ENCODE measurements at regions not wholly inside any gene's neighbourhood (a gene's known extent, or its start where the extent isn't known, plus 50 kb on each side); places are given as distances from the start of the nearest gene placed in this dataset.

GRCh38 chr14:71680736-71681387 lies 251.4 kb upstream of the RGS6 start:
- in situ Hi-C loops (cut with HindIII; ENCODE audit: low sequenced_read_pairs): no loop called here
- no peak for TF ChIP-seq CTCF (IDR thresholded peaks at IDR 0.05; ENCODE audit: low read depth, low read length)
- no peak for DNase-seq (ENCODE audit: low read depth, low spot score)
- no peak overlapping the region for H3K4me3 ChIP-seq (ENCODE audit: low read depth, low read length)

GRCh38 chr14:71682337-71682736 lies 249.9 kb upstream of the RGS6 start:
- TF ChIP-seq CTCF (IDR thresholded peaks at IDR 0.05; ENCODE audit: low read depth, low read length): no peak
- no peak overlapping the region for H3K4me3 ChIP-seq (ENCODE audit: low read depth, low read length)
- in situ Hi-C loops (cut with HindIII; ENCODE audit: low sequenced_read_pairs): no loop called here
- no peak for DNase-seq (ENCODE audit: low read depth, low spot score)

- TF ChIP-seq CTCF (IDR thresholded peaks at IDR 0.05; ENCODE audit: low read depth, low read length): no peak
- no peak overlapping the region for H3K4me3 ChIP-seq (ENCODE audit: low read depth, low read length)
- DNase-seq (ENCODE audit: low read depth, low spot score): no peak
- in situ Hi-C loops (cut with HindIII; ENCODE audit: low sequenced_read_pairs): no loop called here
Measured at GRCh38 chr14:71684323-71684722, 247.9 kb upstream of the RGS6 start.

GRCh38 chr14:71686677-71687076 lies 245.6 kb upstream of the RGS6 start:
- H3K4me3 ChIP-seq (ENCODE audit: low read depth, low read length): no peak overlapping the region
- in situ Hi-C loops (cut with HindIII; ENCODE audit: low sequenced_read_pairs): no loop called here
- TF ChIP-seq CTCF (IDR thresholded peaks at IDR 0.05; ENCODE audit: low read depth, low read length): no peak
- DNase-seq (ENCODE audit: low read depth, low spot score): no peak

GRCh38 chr14:71687166-71687831 lies 244.9 kb upstream of the RGS6 start:
- no peak for TF ChIP-seq CTCF (IDR thresholded peaks at IDR 0.05; ENCODE audit: low read depth, low read length)
- in situ Hi-C loops (cut with HindIII; ENCODE audit: low sequenced_read_pairs): no loop called here
- H3K4me3 ChIP-seq (ENCODE audit: low read depth, low read length): no peak overlapping the region
- DNase-seq (ENCODE audit: low read depth, low spot score): no peak

- TF ChIP-seq CTCF (IDR thresholded peaks at IDR 0.05; ENCODE audit: low read depth, low read length): no peak
- DNase-seq (ENCODE audit: low read depth, low spot score): no peak
- in situ Hi-C loops (cut with HindIII; ENCODE audit: low sequenced_read_pairs): no loop called here
- no peak overlapping the region for H3K4me3 ChIP-seq (ENCODE audit: low read depth, low read length)
Measured at GRCh38 chr14:71688576-71688975, 243.7 kb upstream of the RGS6 start.

All from astrocyte of the spinal cord (primary cell).